ENCODE measurements at regions not wholly inside any gene's neighbourhood (a gene's known extent, or its start where the extent isn't known, plus 50 kb on each side); places are given as distances from the start of the nearest gene placed in this dataset.

DNA sequence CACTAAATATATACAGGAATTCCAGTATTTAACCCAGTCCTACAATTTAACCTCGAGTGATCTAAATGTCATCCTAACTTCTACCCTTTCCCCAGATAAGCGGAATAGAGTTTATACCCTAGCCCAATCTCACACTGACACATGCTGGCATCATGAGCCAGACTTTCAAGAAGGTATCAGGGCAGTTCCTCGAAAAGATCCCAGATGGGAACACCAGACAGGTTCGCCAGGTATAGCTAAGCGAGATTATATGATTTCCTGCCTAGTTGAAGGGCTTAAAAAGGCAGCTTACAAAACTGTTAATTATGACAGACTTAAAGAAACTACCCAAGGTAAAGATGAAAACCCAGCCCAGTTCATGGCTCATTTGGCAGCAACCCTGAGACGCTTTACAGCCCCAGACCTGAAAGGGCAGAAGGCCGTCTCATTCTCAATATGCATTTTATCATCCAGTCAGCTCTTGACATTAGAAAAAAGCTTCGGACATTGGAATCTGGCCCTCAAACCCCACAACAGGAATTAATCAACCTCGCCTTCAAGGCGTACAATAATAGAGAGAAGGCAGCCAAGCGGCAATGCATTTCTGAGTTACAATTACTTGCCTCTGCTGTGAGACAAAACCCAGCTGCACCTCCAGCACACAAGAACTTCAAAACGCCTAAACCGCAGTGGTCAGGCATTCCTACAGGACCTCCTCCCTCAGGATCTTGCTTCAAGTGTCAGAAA lies 668.2 kb upstream of the PKDCC start:
- Mint-ChIP-seq H3K9me3 (peaks cover 13% of the 10 kb centered on the region), H3K4me1 (ENCODE audit: low read depth) (no peaks in the 10 kb centered on the region), H3K4me3 (no peak overlapping the region), H3K27me3 (ENCODE audit: insufficient read depth) (no peaks in the 10 kb centered on the region), H3K27ac (no peak overlapping the region), H3K36me3 (ENCODE audit: low read depth) (no peaks in the 10 kb centered on the region)
- TF ChIP-seq CTCF (IDR thresholded peaks at IDR 0.05) = no peak
- DNase-seq = no peak

- no peak for TF ChIP-seq CTCF (IDR thresholded peaks at IDR 0.05)
- Mint-ChIP-seq H3K4me1 (ENCODE audit: low read depth) (no peaks in the 10 kb centered on the region), H3K36me3 (ENCODE audit: low read depth) (no peaks in the 10 kb centered on the region), H3K9me3 (peaks cover 15% of the 10 kb centered on the region), H3K27ac (no peak overlapping the region), H3K27me3 (ENCODE audit: insufficient read depth) (no peaks in the 10 kb centered on the region), H3K4me3 (no peak overlapping the region)
- DNase-seq = no peak
Observed at GRCh38 chr2:41381701-41382100, 666.1 kb upstream of the PKDCC start.

DNA sequence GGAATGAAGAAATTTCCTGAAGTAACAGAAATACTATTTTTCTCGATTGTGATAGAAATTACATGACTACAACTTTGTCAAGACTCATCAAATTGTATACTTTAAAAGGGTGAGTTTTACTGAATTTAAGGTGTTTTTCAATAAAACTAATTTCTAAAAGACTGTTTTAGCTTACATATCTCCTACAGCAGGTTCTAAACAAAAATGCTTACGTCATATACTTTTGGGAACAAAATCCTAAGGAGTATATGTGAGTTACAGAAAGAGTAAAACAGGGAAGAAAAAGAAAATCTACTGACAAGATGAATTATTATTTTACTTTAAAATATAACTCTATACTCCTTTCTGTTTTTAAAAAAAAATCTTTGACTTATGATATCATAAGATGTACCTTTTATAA lies 660.3 kb upstream of the PKDCC start:
- DNase-seq = no peak
- Mint-ChIP-seq H3K9me3 (peaks cover 10% of the 10 kb centered on the region), H3K27me3 (ENCODE audit: insufficient read depth) (no peaks in the 10 kb centered on the region), H3K4me3 (no peak overlapping the region), H3K27ac (no peak overlapping the region), H3K4me1 (ENCODE audit: low read depth) (no peaks in the 10 kb centered on the region), H3K36me3 (ENCODE audit: low read depth) (no peaks in the 10 kb centered on the region)
- TF ChIP-seq CTCF (IDR thresholded peaks at IDR 0.05) = no peak

GRCh38 chr2:41393621-41394020 lies 654.2 kb upstream of the PKDCC start:
- no peaks in the 10 kb centered on the region; the same call in 1 of the 2 replicates for H3K27me3 Mint-ChIP-seq (ENCODE audit: insufficient read depth)
- DNase-seq = no peak
- no peak for TF ChIP-seq CTCF (IDR thresholded peaks at IDR 0.05)
- no peaks in the 10 kb centered on the region for H3K36me3 Mint-ChIP-seq (ENCODE audit: low read depth)
- H3K4me1 Mint-ChIP-seq (ENCODE audit: low read depth) = no peaks in the 10 kb centered on the region
- H3K27ac Mint-ChIP-seq = no peak overlapping the region
- no peak overlapping the region for H3K4me3 Mint-ChIP-seq
- H3K9me3 Mint-ChIP-seq = peaks cover 24% of the 10 kb centered on the region

DNA sequence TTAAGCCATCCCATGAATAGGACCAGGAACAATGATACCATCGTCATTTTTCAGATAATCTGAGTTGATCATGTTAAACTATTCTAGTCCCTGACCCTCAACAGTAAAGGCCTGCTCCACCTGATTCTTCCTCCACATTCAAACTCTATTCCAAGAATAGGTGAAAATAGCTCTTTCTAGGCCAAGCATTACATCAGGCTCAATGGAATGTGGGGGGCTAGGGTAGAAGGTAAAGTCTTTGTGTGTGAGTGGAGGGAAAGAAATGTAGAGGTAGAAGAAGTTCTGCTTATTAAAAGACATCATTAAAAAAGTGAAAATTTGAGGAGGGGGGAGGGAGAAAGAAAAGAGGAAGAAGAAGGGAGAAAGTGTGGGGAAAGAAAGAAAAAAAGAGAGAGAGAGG lies 653.3 kb upstream of the PKDCC start:
- H3K27ac Mint-ChIP-seq = no peak overlapping the region
- no peak for TF ChIP-seq CTCF (IDR thresholded peaks at IDR 0.05)
- H3K9me3 Mint-ChIP-seq = peaks cover 24% of the 10 kb centered on the region
- no peaks in the 10 kb centered on the region for H3K4me1 Mint-ChIP-seq (ENCODE audit: low read depth)
- DNase-seq = no peak
- H3K36me3 Mint-ChIP-seq (ENCODE audit: low read depth) = no peaks in the 10 kb centered on the region
- H3K4me3 Mint-ChIP-seq = no peak overlapping the region
- H3K27me3 Mint-ChIP-seq (ENCODE audit: insufficient read depth) = no peaks in the 10 kb centered on the region; the same call in 1 of the 2 replicates

Data from HFFc6 (cell line).